ENCODE measurements at regions not wholly inside any gene's neighbourhood (a gene's known extent, or its start where the extent isn't known, plus 50 kb on each side); places are given as distances from the start of the nearest gene placed in this dataset.
A peak's percentile ranks its signal among the peaks of the same experiment; 100 is the strongest.
"Not testable (repeated sequence)": the region's sequence is repeated elsewhere in the genome, so short reads cannot be mapped to it uniquely, and the experiment has no call there.

GRCh38 chr13:52324831-52325230 lies 81.1 kb downstream of the THSD1 start:
- DNase-seq, result not testable (repeated sequence)

GRCh38 chr13:52319876-52320275 lies 86.1 kb downstream of the THSD1 start:
- DNase-seq, result no peak

- not testable (repeated sequence) for DNase-seq
These were observed 96.1 kb downstream of the THSD1 start for GRCh38 chr13:52309833-52310232.

- not testable (repeated sequence) for DNase-seq
These were observed 99.6 kb downstream of the THSD1 start for GRCh38 chr13:52306336-52306735.

GRCh38 chr13:52303098-52303497 lies 102.9 kb downstream of the THSD1 start:
- not testable (repeated sequence) for DNase-seq

- not testable (repeated sequence) for DNase-seq
These were observed 103.3 kb downstream of the THSD1 start for GRCh38 chr13:52302688-52303087.

GRCh38 chr13:52301810-52302400 lies 104.1 kb downstream of the THSD1 start:
- DNase-seq, result not testable (repeated sequence)

- not testable (repeated sequence) for DNase-seq
These were observed 107.8 kb downstream of the THSD1 start for GRCh38 chr13:52298079-52298661.

GRCh38 chr13:52288891-52289290 lies 117.1 kb downstream of the THSD1 start:
- not testable (repeated sequence) for DNase-seq

GRCh38 chr13:52281387-52281786 lies 122.0 kb upstream of the NEK3 start:
- not testable (repeated sequence) for DNase-seq

- not testable (repeated sequence) for DNase-seq
These were observed 120.0 kb upstream of the NEK3 start for GRCh38 chr13:52279408-52279807.

- DNase-seq, result not testable (repeated sequence)
These were observed 94.9 kb upstream of the NEK3 start for GRCh38 chr13:52254299-52254698.

- not testable (repeated sequence) for DNase-seq
These were observed 81.4 kb upstream of the NEK3 start for GRCh38 chr13:52240752-52241151.

GRCh38 chr13:52235900-52236595 lies 76.7 kb upstream of the NEK3 start:
- peak; percentile 23 for DNase-seq

- DNase-seq, result not testable (repeated sequence)
These were observed 75.5 kb upstream of the NEK3 start for GRCh38 chr13:52234928-52235327.

- not testable (repeated sequence) for DNase-seq
These were observed 63.7 kb upstream of the NEK3 start for GRCh38 chr13:52223063-52223462.

- not testable (repeated sequence) for DNase-seq
These were observed 54.5 kb upstream of the NEK3 start for GRCh38 chr13:52213920-52214319.

- not testable (repeated sequence) for DNase-seq
These were observed 53.5 kb upstream of the NEK3 start for GRCh38 chr13:52212886-52213285.

GRCh38 chr13:52211416-52211776 lies 52.0 kb upstream of the NEK3 start:
- not testable (repeated sequence) for DNase-seq

GRCh38 chr13:52210564-52211415 lies 51.4 kb upstream of the NEK3 start:
- DNase-seq, result not testable (repeated sequence)

Data from NCI-H774 (cell line).